ENCODE measurements at regions not wholly inside any gene's neighbourhood (a gene's known extent, or its start where the extent isn't known, plus 50 kb on each side); places are given as distances from the start of the nearest gene placed in this dataset.

GRCh38 chr2:121144111-121144510 is 140.9 kb downstream of the TFCP2L1 start:
- no peak for TF ChIP-seq POLR2AphosphoS5 (IDR thresholded peaks at IDR 0.05; ENCODE audit: low read depth, low read length)
- TF ChIP-seq REST (IDR thresholded peaks at IDR 0.05; ENCODE audit: insufficient read depth in 1 of 2, low read depth in 2 of 2, low read length in 2 of 2), result no peak
